ENCODE measurements at regions not wholly inside any gene's neighbourhood (a gene's known extent, or its start where the extent isn't known, plus 50 kb on each side); places are given as distances from the start of the nearest gene placed in this dataset.

DNA sequence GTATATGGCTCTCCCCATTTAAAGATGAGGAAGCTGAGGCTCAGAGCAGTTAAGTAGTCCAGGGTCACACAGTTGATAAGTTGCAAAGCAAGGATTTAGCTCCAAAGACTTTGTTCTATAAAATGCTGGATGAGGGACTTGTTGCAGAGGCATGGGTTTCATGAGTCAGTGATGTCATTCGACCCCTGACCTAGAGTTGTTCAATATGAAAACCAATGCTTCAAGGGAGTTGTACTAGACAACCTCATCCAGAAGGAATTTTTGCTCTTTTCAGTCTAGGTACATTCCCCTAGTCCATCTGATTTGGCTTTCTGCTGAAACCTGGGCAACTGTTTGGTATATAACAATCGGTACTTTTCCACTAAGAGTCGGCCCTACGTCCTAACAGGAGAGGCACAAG lies 550.4 kb downstream of the EBF1 start:
- Histone ChIP-seq H3K4me3 (ENCODE audit: low read length) (no peak overlapping the region), H3K9me3 (ENCODE audit: insufficient read depth, low read depth, low read length) (no peaks in the 10 kb centered on the region), H3K27me3 (ENCODE audit: insufficient read depth, low read length) (no peaks in the 10 kb centered on the region), H3K27ac (ENCODE audit: low read length) (no peak overlapping the region), H3K36me3 (ENCODE audit: insufficient read depth, low read depth, low read length) (no peaks in the 10 kb centered on the region), H3K9ac (ENCODE audit: low read depth, low read length) (no peak overlapping the region), H3K4me1 (ENCODE audit: insufficient read depth, low read length) (no peaks in the 10 kb centered on the region)

DNA sequence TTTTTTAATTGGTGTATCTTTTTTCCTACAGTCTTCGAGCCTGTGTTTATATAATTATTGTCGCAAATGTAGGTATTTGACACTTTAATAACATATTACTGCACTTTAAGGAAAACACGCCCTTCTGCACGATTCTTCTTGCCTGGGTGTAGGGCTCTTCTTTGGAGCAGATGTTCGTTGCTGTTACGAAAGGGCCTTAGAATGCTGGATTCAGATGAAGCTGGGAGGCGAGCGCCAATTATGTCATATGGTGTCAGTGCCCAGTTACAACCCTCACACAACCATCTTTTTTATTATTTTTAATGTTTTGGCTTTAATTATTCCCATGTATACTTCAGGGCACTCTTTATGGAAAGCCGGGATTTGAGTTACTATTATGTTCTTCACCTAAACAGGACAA lies 553.0 kb downstream of the EBF1 start:
- Histone ChIP-seq H3K27me3 (ENCODE audit: insufficient read depth, low read length) (no peaks in the 10 kb centered on the region), H3K36me3 (ENCODE audit: insufficient read depth, low read depth, low read length) (no peaks in the 10 kb centered on the region), H3K4me1 (ENCODE audit: insufficient read depth, low read length) (no peaks in the 10 kb centered on the region), H3K27ac (ENCODE audit: low read length) (no peak overlapping the region), H3K9me3 (ENCODE audit: insufficient read depth, low read depth, low read length) (no peaks in the 10 kb centered on the region), H3K4me3 (ENCODE audit: low read length) (no peak overlapping the region), H3K9ac (ENCODE audit: low read depth, low read length) (no peak overlapping the region)

DNA sequence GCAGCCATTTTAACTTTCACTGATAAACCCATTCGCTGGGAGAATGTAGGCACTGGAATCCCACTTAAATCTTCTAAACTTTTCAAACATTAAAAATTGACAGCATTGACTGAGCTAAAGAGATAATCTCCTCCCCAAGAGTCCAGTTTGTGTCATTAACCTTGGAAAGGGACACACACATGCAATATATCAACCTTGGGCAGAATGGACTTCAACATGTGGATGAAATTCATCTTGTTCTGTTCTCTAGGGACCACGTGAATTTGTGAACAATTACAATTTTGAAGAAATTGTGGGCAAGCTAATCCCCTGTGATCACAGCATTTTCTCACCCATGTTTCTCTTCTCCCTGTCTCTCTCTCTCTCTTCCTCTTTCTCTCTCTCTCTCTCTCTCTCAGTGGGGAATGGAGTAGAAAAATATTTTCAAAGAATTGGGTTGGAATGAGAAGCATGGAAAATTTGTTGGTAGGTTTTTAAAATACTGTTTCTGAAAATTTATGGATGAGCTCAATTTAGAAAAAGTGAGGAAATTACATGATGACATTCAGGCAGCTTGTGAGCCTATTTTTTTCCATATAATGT lies 553.7 kb downstream of the EBF1 start:
- H3K9ac ChIP-seq (ENCODE audit: low read depth, low read length), result no peak overlapping the region
- no peaks in the 10 kb centered on the region for H3K9me3 ChIP-seq (ENCODE audit: insufficient read depth, low read depth, low read length)
- H3K36me3 ChIP-seq (ENCODE audit: insufficient read depth, low read depth, low read length), result no peaks in the 10 kb centered on the region
- no peaks in the 10 kb centered on the region for H3K4me1 ChIP-seq (ENCODE audit: insufficient read depth, low read length)
- no peak overlapping the region for H3K4me3 ChIP-seq (ENCODE audit: low read length)
- no peak overlapping the region for H3K27ac ChIP-seq (ENCODE audit: low read length)
- H3K27me3 ChIP-seq (ENCODE audit: insufficient read depth, low read length), result no peaks in the 10 kb centered on the region

DNA sequence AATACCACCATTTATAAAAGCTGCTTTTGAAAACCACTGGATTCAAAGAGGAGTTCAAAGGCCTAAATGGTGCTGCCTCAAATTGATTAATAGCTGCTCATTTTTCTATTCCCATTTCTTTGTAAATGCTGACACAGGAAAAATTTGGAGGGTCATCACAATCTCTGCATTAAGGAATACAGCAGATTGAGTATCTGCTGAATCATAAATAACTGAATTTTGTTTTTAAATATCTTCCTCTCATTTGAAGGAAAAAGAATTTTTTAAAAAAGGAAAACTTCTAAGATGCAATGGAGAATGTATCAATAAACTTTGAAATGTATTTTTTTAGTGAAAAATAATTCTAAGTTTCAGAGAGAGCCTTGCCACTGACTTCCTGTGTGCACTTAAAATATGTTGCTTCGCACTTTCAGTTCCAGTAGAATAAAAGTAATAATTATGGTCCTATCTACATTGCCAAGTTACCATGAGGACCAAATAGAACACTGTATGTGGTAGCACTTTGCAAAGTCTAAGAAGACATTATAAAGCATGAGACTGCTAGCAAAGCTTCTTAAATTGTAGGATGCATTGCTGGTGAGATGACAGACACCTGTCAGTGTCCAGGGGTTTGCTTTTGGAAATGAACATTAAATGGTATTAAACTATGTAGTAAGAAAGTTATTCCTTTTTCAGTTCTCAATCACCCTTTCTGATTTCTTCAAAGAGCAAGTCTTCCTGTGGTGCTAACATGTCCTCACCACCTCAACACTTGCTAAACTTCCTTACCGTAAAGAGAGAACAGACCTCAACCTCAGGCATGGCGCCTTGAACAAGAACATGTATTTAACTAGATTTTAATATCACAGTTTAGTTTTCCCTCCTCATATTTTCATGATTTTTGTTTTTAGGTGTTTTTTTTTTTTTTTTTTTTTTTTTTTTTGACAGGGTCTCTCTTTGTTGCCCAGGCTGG lies 555.1 kb downstream of the EBF1 start:
- no peak overlapping the region for H3K27ac ChIP-seq (ENCODE audit: low read length)
- no peak overlapping the region for H3K9ac ChIP-seq (ENCODE audit: low read depth, low read length)
- no peak overlapping the region for H3K4me3 ChIP-seq (ENCODE audit: low read length)
- no peaks in the 10 kb centered on the region for H3K9me3 ChIP-seq (ENCODE audit: insufficient read depth, low read depth, low read length)
- no peaks in the 10 kb centered on the region for H3K36me3 ChIP-seq (ENCODE audit: insufficient read depth, low read depth, low read length)
- H3K27me3 ChIP-seq (ENCODE audit: insufficient read depth, low read length), result no peaks in the 10 kb centered on the region
- H3K4me1 ChIP-seq (ENCODE audit: insufficient read depth, low read length), result no peaks in the 10 kb centered on the region

DNA sequence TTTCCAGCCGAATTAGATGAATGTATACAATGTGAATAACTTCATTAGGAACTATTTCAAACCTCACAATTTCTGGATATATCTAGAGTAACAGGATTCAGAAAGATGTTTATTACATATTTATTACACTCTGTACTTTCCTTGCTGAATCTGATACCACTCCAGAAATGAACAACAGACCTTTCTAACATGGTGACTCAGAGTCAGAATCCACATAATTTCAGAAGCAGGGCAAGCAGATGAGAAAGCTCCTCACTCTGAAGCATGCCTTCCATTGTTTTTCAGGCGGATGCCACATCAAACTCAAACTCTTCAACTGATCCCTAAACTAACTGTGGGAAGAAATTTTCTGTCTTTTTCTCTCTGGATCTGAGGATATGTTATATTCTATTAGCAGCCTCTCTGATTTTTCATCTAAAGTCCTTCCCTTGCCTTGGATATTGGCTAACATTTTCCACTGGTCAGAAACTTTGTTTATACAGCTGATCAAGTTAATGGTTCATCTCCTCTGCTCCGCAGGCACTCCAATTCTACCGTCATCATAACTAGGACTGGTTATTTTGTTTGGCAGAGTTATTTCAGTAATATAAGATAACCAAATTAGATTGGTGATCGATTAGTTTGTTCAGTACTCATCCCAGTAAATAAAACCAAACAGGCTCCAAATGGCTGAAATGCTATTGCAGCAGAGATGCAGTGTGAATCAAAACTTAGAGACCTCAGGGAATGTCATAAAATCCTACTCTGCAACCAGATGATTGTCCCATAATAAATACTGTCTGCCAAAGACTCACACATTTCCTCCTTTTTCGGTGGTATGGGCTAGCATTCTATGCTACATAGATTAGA lies 556.0 kb downstream of the EBF1 start:
- H3K9ac ChIP-seq (ENCODE audit: low read depth, low read length), result no peak overlapping the region
- no peaks in the 10 kb centered on the region for H3K9me3 ChIP-seq (ENCODE audit: insufficient read depth, low read depth, low read length)
- no peaks in the 10 kb centered on the region for H3K36me3 ChIP-seq (ENCODE audit: insufficient read depth, low read depth, low read length)
- H3K4me1 ChIP-seq (ENCODE audit: insufficient read depth, low read length), result no peaks in the 10 kb centered on the region; the same call in 1 of the 2 replicates
- no peak overlapping the region for H3K27ac ChIP-seq (ENCODE audit: low read length)
- no peak overlapping the region for H3K4me3 ChIP-seq (ENCODE audit: low read length)
- no peaks in the 10 kb centered on the region for H3K27me3 ChIP-seq (ENCODE audit: insufficient read depth, low read length)

DNA sequence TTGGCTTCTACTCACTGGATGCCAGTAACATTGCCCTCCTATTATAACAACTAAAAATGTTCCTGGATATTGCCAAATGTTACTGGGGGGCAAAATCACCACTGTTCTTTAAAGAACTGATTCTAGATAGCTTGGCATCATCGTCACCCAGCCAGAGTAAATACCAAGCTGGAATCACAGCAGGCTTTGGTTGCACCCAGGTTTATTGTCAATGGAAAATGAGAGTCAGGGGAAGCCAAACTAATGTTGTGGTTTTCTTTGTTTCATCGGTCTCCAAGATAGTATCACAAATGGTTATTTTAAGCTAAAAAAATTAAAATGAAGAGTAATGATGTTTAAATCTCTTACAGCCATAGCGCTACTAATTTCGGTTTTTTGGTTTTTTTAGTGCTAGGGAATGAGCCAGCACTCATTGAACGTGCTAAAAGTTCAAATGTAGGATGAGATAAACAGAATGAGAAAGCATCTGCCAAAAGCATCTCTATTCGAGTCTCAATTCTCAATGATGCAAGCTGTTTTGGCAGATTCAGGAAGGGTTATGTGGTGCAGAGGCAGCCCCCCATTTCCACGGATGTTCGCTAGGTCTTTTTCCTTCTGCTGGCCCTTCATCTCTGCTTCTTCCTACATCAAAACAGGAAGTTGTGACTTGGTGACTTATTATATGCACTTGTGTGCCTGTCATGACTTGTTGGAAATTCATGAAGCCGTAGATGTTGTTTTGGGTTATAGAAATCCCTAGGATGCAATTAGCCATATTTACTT lies 558.0 kb downstream of the EBF1 start:
- H3K9me3 ChIP-seq (ENCODE audit: insufficient read depth, low read depth, low read length), result no peaks in the 10 kb centered on the region
- no peak overlapping the region for H3K27ac ChIP-seq (ENCODE audit: low read length)
- peaks cover 11% of the 10 kb centered on the region; the same call in 1 of the 2 replicates for H3K4me1 ChIP-seq (ENCODE audit: insufficient read depth, low read length)
- H3K27me3 ChIP-seq (ENCODE audit: insufficient read depth, low read length), result no peaks in the 10 kb centered on the region
- H3K36me3 ChIP-seq (ENCODE audit: insufficient read depth, low read depth, low read length), result no peaks in the 10 kb centered on the region
- no peak overlapping the region for H3K4me3 ChIP-seq (ENCODE audit: low read length)
- no peak overlapping the region for H3K9ac ChIP-seq (ENCODE audit: low read depth, low read length)

DNA sequence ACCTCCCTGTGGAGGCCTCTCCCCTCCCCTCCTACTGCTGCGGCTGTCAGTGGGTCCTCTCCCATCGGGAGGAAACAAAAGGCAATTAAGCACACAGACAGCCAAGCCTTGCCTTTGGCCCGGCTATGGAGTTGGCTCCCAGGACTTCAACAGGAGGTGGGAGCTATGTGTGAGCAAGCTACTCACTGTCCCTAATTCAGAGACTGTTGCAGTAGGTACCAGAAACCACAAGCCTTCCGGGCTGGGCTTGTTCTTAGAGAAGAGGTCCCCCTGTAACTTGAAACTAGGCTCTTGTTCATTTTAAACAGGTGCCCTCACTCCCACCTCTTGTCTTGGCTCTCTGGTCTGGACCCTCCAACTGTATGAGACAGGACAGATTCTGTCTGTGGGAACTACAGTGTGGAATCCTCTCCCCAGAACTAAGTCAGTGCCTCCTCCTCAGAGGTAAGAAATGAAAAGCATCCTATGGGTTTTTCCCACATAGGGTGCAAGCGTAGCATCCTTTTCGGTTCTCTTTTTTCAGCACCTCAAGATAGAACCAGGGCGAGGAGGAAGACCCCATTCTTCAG lies 561.1 kb downstream of the EBF1 start:
- Histone ChIP-seq H3K4me1 (ENCODE audit: insufficient read depth, low read length) (peaks cover 11% of the 10 kb centered on the region; the same call in 1 of the 2 replicates), H3K27me3 (ENCODE audit: insufficient read depth, low read length) (no peaks in the 10 kb centered on the region), H3K4me3 (ENCODE audit: low read length) (no peak overlapping the region), H3K9me3 (ENCODE audit: insufficient read depth, low read depth, low read length) (no peaks in the 10 kb centered on the region), H3K36me3 (ENCODE audit: insufficient read depth, low read depth, low read length) (no peaks in the 10 kb centered on the region), H3K27ac (ENCODE audit: low read length) (no peak overlapping the region), H3K9ac (ENCODE audit: low read depth, low read length) (no peak overlapping the region)

DNA sequence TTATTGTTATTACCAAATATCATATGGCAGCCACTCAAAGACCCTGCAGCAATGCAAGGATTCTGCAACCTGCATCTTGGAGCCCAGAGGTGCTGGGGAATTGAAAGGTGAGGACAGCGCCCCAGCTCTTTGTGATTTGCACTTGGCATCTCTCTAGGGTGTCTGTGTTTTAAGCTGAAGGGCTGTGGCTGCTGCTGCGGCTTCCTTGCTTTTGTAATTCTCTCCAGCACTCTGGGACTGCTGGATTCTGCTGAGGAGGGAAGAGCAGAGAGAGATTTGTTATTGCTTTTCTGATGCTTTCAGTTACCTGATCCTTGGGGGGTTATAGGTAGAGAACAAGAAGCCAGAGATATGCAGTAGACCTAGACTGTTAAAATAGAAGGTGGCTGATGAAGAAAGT lies 562.4 kb downstream of the EBF1 start:
- Histone ChIP-seq H3K36me3 (ENCODE audit: insufficient read depth, low read depth, low read length) (no peaks in the 10 kb centered on the region), H3K4me3 (ENCODE audit: low read length) (no peak overlapping the region), H3K9ac (ENCODE audit: low read depth, low read length) (no peak overlapping the region), H3K27me3 (ENCODE audit: insufficient read depth, low read length) (no peaks in the 10 kb centered on the region), H3K27ac (ENCODE audit: low read length) (no peak overlapping the region), H3K9me3 (ENCODE audit: insufficient read depth, low read depth, low read length) (no peaks in the 10 kb centered on the region), H3K4me1 (ENCODE audit: insufficient read depth, low read length) (peaks cover 11% of the 10 kb centered on the region; the same call in 1 of the 2 replicates)

DNA sequence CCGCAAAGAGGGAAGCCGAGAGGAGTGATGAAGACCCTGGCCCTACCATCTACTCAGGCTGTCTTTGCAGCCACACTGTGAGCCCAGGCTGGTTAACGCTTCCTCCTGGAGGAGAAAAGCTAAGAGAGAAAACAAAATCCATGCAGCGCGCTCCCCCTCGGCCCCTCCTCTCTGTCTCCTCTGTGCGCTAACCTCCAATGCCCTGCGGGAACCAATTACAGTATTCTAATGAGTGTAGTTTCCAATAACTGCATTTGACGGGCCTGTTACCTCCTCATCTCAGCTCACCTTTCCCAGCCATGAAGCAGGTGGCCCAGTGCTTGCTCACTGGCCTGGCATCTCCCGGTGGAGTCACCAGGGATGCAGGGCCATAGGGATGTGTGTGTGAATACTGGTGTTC lies 565.5 kb downstream of the EBF1 start:
- no peaks in the 10 kb centered on the region for H3K27me3 ChIP-seq (ENCODE audit: insufficient read depth, low read length)
- peaks cover 11% of the 10 kb centered on the region; the same call in 1 of the 2 replicates for H3K4me1 ChIP-seq (ENCODE audit: insufficient read depth, low read length)

DNA sequence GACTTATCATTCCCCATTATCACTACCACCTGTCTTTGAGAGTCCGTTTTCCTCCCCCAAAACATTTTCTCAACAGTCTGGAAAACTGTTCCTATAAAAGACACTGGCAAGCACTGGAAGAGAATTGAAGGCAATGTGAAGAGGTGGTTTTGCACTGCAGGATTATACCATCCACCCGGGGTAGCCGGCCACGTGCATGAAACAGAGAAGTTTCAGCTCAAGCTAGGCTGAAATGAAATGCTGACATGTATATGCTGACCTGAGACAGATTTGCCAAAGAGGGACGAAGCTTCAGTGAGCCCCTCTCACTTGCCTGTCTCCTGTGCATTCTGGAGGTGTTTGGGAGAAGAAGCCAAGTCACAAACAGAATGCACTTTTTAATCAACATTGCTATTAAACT lies 567.0 kb downstream of the EBF1 start:
- no peaks in the 10 kb centered on the region for H3K9me3 ChIP-seq (ENCODE audit: insufficient read depth, low read depth, low read length)
- no peak overlapping the region for H3K27ac ChIP-seq (ENCODE audit: low read length)
- no peak overlapping the region for H3K4me3 ChIP-seq (ENCODE audit: low read length)

More for the DNA sequence above, 565.5 kb downstream of the EBF1 start:
- Histone ChIP-seq H3K36me3 (ENCODE audit: insufficient read depth, low read depth, low read length) (no peaks in the 10 kb centered on the region), H3K9ac (ENCODE audit: low read depth, low read length) (no peak overlapping the region), H3K4me3 (ENCODE audit: low read length) (no peak overlapping the region), H3K9me3 (ENCODE audit: insufficient read depth, low read depth, low read length) (no peaks in the 10 kb centered on the region), H3K27ac (ENCODE audit: low read length) (no peak overlapping the region)

DNA sequence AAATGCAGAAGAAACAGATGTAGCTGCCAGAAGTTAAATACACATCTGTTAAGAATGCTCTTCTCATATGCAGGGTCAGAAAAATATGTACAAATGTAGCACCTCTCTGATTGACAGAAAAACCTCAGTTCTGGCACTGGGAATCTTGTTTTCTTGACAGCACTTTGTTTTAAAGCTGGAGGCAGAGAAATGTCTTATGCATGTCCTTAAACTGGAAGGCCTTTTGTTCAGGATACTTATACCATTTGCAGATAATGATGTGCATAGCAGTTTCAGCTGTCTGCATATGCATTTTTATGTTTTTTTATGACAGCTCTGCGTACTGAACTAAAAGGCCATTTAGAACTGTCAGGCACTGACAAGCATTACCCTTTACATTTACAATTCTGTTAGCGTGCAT lies 567.9 kb downstream of the EBF1 start:
- H3K9me3 ChIP-seq (ENCODE audit: insufficient read depth, low read depth, low read length), result no peaks in the 10 kb centered on the region
- H3K27me3 ChIP-seq (ENCODE audit: insufficient read depth, low read length), result no peaks in the 10 kb centered on the region
- no peak overlapping the region for H3K4me3 ChIP-seq (ENCODE audit: low read length)
- H3K27ac ChIP-seq (ENCODE audit: low read length), result no peak overlapping the region
- no peaks in the 10 kb centered on the region for H3K36me3 ChIP-seq (ENCODE audit: insufficient read depth, low read depth, low read length)
- H3K9ac ChIP-seq (ENCODE audit: low read depth, low read length), result no peak overlapping the region
- H3K4me1 ChIP-seq (ENCODE audit: insufficient read depth, low read length), result no peaks in the 10 kb centered on the region; the same call in 1 of the 2 replicates

More for the DNA sequence above, 567.0 kb downstream of the EBF1 start:
- Histone ChIP-seq H3K9ac (ENCODE audit: low read depth, low read length) (no peak overlapping the region), H3K4me1 (ENCODE audit: insufficient read depth, low read length) (peaks cover 2% of the 10 kb centered on the region; the same call in 1 of the 2 replicates), H3K27me3 (ENCODE audit: insufficient read depth, low read length) (no peaks in the 10 kb centered on the region), H3K36me3 (ENCODE audit: insufficient read depth, low read depth, low read length) (no peaks in the 10 kb centered on the region)

Data from iPS-20b (cell line).